HG03045 (cell line): ENCODE measurements at regions not wholly inside any gene's neighbourhood (a gene's known extent, or its start where the extent isn't known, plus 50 kb on each side); places are given as distances from the start of the nearest gene placed in this dataset.
"Not testable (repeated sequence)": the region's sequence is repeated elsewhere in the genome, so short reads cannot be mapped to it uniquely, and the experiment has no call there.

ENCODE experiments used
- ATAC-seq: cut with Tn5 transposase; IDR thresholded peaks from one replicate; pipeline ENCODE4 v1.9.1; 2021; ENCODE audit warnings: mild to moderate bottlenecking, moderate library complexity; ENCODE audit not compliant: unreplicated experiment

DNA sequence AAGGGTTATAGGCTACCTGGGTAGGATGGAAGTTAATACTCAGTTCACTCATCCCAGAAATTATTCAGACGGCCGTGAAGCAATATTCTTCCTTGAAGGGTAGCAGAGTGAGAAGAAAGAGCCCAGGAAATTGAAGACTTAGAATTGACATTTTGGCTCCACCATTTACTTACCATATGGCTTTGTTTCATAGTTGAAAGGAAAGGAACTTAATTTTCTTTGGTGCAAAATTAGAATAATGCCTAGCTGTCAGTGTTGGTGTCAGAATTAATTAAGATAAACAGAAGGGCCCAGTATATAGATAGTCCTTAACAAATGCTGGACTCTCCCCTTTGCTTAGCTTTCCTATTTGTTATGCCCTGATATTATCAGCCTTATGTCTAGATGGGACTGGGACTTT is 263.2 kb downstream of the KCNJ3 start:
- ATAC-seq: no peak

DNA sequence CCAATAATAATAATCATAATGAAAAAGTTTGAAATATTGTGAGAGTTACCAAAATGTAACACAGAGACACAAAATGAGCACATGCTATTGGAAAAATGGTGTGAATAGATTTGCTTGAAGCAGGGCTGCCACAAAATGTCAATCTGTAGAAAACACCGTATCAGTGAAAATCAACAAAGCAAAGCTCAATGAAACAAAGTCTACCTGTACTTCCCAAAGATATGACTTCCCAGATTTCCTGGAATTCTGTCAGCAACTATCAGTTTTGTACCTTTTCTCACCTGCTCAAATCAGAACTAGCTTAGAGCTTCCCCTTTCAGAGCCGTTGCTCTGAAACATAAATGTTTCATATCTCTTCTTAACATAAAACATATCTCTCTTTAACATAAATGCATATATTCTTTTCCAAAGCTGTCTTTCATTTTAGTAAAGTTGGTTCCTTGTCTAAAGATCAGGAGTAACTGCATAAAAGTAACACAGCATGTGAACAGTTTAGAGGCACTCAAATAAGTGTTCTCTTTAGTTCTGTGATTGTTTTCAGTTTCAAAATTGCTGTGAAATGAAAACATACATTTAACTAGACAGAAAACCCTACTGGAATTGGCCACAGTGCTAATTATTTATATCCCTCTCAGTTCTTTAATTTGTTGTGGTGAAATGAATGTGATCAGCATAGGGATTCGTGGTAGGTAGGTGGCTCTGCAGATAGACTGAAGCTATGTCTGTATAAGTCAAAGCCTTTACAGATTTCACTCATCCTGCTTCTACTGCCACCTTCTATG is 262.5 kb downstream of the KCNJ3 start:
- ATAC-seq: peak; percentile 65

DNA sequence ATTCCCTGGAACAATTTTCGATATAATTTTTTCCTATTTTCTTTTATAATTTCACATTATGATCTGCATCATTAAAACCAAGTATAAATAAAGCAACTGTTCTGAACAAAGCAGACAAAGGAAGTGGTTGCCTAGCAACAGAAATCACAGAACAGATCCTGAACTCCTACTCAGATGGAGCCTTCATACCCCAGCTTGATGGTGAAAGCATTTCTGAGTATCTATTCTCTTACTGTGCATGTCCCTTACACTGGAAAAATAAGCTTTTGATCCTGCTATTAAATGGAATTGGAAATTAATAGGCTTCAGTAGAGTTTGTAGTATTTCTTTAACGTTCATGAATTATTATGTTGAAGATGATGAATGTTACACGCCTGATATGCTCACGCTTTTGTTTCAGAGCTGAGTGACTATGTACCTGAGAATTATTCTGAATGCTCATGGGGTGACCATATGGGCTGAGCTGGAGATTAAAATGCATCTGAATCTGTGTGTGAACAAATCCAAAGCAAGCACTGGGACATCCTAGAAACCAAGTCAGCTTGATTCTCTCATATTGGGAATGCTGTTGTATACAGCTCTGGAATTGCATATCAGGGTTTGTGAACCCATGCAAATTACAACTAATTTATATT is 254.0 kb downstream of the KCNJ3 start:
- no peak for ATAC-seq

DNA sequence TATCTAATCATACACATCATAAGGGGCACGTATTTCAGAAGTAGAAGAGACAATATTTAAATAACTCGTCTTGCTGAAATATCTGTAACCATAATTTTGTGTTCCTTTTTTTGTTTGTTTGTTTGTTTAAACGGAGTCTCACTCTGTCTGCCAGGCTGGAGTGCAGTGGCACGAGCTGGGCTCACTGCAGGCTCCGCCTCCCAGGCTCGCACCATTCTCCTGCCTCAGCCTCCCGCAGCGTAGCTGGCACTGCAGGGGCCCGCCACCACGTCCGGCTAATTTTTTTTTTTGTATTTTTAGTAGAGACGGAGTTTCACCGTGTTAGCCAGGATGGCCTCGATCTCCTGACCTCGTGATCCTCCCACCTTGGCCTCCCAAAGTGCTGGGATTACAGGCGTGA is 248.9 kb downstream of the KCNJ3 start:
- not testable (repeated sequence) for ATAC-seq

DNA sequence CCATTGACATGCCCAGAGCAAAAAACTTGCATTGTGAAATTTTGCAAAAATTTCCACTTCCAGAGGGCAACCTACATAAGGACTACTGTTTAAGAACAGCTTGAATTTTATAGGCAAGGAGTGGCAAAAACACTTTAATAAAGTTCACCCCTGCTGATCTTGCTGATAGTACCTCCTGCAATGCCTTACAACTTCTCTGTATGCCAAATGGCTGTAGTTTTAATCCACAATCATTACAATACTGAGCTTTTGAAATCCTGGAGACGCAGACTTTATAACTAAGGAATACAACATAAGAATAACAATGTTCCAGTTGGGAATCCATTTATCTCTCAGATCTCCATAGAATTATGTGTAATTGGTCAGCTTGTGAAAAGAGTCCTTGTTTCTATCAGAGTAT is 247.5 kb downstream of the KCNJ3 start:
- ATAC-seq: no peak

DNA sequence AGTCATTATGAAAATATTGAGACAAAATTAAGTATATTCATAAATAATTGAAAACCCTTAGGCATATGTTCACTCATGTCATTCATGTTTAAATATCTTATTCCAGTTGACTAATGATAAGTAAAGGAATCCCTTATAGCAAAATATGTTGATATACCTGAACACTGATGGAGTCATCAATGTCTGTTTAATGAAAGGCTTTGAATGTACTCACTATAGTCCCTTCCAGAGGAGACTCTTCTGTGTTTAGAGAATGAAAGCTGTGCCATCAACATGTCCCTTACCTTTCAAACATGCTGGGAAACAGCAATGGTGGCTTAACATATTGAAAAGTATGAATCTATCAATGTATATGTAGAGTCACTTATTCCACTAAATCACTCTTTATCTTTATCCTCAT is 242.9 kb downstream of the KCNJ3 start:
- no peak for ATAC-seq

DNA sequence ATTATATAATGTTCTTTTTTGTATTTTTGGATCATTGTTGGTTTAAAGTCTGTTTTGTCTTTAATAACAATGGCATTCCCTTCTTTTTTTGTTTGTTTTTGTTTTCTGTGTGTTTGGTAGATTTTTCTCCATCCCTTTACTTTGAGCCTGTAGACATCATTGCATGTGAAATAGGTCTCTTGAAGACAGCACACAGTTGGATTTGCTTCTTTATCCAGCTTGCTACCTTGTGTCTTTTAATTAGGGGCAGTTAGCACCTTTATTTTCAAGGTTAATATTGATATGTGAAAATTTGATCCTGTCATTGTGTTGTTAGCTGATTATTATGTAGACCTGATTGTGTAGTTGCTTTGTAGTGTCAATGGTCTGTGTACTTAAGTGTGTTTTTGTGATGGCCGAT is 235.7 kb downstream of the KCNJ3 start:
- no peak for ATAC-seq

DNA sequence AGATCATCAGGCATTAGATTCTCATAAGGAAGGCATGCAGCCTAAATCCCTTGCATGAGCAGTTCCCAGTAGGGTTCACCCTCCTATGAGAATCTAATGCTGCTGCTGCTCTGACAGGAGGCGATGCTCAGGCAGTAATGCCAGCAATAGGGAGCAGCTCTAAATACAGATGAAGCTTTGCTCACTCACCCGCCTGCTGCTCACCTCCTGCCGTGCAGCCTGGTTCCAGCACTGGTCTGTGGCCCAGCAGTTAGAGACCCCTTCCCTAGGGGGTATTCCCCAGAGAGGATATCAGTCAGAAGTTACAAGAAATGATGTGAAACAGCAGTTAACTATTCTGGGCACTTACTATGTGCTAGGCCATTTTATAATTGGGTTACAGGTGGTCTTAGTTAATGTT is 226.0 kb downstream of the KCNJ3 start:
- ATAC-seq: no peak

DNA sequence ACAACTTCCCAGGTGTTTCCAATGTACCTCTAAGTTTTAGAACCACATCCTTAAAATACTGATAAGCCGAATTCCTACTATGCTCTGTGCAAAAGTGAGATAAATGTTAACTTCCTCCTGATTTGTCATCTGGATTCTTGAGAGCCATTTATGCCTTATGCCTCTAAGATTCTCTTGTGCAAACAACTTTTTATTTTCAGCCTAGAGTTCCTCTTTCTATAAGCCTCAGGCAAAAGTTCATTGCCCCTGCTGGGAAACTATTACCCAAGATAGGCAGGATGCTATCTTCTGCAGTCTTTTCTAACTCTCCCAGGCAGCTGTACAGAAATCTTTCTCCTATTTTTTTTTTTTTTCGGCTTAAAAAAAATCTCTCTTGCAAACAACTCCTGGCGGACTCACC is 216.1 kb downstream of the KCNJ3 start:
- no peak for ATAC-seq

DNA sequence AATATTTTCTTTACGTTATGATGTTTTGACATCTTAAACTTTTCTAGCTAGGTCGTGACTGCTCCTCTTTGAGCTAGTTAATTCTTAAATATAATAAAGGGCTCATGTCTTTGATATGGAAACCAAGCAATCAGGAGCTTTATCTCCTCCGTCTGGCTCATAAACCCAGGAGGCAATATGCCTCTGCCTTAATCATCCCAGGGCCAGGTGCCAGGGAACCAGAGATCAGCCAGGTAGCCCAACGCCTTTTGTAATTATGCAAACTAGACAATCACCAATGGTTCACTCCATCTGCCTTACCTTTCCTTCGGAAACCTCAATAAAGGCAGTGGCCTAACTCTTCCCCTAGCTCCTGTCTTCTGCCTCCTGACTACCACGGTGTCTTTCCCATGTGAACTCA is 213.7 kb downstream of the KCNJ3 start:
- no peak for ATAC-seq

DNA sequence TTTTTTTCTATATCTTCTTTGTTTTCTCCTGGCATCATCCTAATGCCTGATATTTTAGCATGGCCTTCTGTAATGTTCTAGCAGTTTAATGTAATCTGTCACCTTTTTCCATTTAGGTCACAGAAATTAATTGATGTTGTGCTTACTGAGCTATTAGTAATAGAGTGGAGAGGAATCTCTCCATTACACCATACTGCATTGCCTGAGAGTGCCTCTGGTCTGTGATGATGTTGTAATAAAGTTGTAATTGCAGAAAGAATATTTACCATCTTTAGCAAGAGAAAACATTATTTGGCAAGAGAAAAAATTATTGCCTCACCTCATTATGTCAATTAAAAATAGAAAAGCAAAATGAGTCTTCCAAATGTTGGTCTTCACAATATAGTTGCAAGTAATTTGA is 213.2 kb downstream of the KCNJ3 start:
- ATAC-seq: no peak

DNA sequence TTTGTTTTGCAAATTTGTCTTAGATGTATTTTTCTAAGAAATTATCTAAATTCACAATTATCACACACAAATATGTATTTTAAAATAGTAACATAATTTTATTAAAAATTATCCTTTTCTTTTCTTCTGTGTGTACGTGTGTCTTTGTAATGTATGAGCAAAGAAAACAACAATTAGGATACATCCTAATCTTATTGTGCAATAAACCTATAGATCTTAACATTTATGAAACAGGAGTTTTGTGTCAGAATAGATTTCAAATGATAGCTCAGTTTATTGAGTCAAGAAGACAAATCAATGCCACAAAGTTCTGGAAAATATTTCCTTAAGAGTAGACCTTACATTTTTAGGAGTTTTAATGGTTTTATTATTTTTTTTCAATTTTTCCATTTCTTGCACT is 212.2 kb downstream of the KCNJ3 start:
- ATAC-seq: no peak

DNA sequence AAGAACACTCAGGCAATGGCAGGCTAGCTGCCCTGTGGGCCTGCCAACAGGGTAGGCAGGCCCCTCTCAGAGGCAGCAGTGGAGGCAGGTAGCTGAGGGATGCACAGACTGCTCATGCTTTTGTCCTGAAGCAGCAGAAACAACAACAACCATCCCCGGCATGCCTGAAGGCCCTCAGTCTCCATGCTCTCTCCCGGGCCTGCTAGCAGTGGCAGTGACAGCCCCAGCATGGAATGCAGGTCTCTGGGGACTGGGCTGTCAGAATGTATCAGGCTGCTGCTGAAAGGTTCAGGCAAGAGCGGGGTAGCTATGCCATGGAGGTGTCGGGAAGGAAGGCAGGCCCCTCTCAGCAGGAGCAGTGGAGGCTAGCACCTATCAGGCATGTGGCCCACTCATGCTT is 209.8 kb downstream of the KCNJ3 start:
- no peak for ATAC-seq
